ENCODE measurements at regions not wholly inside any gene's neighbourhood (a gene's known extent, or its start where the extent isn't known, plus 50 kb on each side); places are given as distances from the start of the nearest gene placed in this dataset.
A peak's percentile ranks its signal among the peaks of the same experiment; 100 is the strongest.

- no peaks in the 10 kb centered on the region for H3K9me3 ChIP-seq (ENCODE audit: insufficient read depth, low read length)
- TF ChIP-seq EZH2phosphoT487 (IDR thresholded peaks at IDR 0.05; ENCODE audit: low read depth) (no peak), CTCF (IDR thresholded peaks at IDR 0.05; ENCODE audit: low read depth, low read length) (no peak)
- H3K4me1 ChIP-seq (ENCODE audit: low read length) = peaks cover 97% of the 10 kb centered on the region
- H3K4me2 ChIP-seq (ENCODE audit: low read length) = peak overlapping the region; percentile 33
- H4K20me1 ChIP-seq (ENCODE audit: insufficient read depth, low read length) = no peaks in the 10 kb centered on the region
- H3K4me3 ChIP-seq (ENCODE audit: low read length) = no peak overlapping the region
- H2AFZ ChIP-seq (ENCODE audit: low read depth, low read length) = peak overlapping the region; percentile 16; the same call in 1 of the 2 replicates
- H3K9ac ChIP-seq (ENCODE audit: low read length) = peak overlapping the region; percentile 61
- no peaks in the 10 kb centered on the region for H3K36me3 ChIP-seq (replicated peaks; ENCODE audit: low read depth, low read length)
- H3K79me2 ChIP-seq (ENCODE audit: low read length) = no peaks in the 10 kb centered on the region
- H3K27ac ChIP-seq (ENCODE audit: low read length) = peak overlapping the region; percentile 97
- no peaks in the 10 kb centered on the region for H3K27me3 ChIP-seq (ENCODE audit: low read depth, low read length)
These were observed 644.3 kb downstream of the BCL11A start for GRCh38 chr2:59909147-59909546.

- Histone ChIP-seq H4K20me1 (ENCODE audit: insufficient read depth, low read length) (no peaks in the 10 kb centered on the region), H3K27ac (ENCODE audit: low read length) (peak overlapping the region; percentile 97), H3K79me2 (ENCODE audit: low read length) (no peaks in the 10 kb centered on the region), H3K4me3 (ENCODE audit: low read length) (peak overlapping the region; percentile 57), H2AFZ (ENCODE audit: low read depth, low read length) (no peak overlapping the region), H3K9ac (ENCODE audit: low read length) (peak overlapping the region; percentile 83), H3K36me3 (replicated peaks; ENCODE audit: low read depth, low read length) (no peaks in the 10 kb centered on the region), H3K4me2 (ENCODE audit: low read length) (peak overlapping the region; percentile 71), H3K9me3 (ENCODE audit: insufficient read depth, low read length) (no peaks in the 10 kb centered on the region), H3K27me3 (ENCODE audit: low read depth, low read length) (no peaks in the 10 kb centered on the region), H3K4me1 (ENCODE audit: low read length) (peaks cover 90% of the 10 kb centered on the region)
- TF ChIP-seq CTCF (IDR thresholded peaks at IDR 0.05; ENCODE audit: low read depth, low read length) (no peak), EZH2phosphoT487 (IDR thresholded peaks at IDR 0.05; ENCODE audit: low read depth) (no peak)
These were observed 647.7 kb downstream of the BCL11A start for GRCh38 chr2:59905731-59906130.

GRCh38 chr2:59903994-59904544, 649.4 kb downstream of the BCL11A start:
- Histone ChIP-seq H3K4me1 (ENCODE audit: low read length) (peaks cover 90% of the 10 kb centered on the region), H3K9me3 (ENCODE audit: insufficient read depth, low read length) (no peaks in the 10 kb centered on the region), H3K36me3 (replicated peaks; ENCODE audit: low read depth, low read length) (no peaks in the 10 kb centered on the region), H3K9ac (ENCODE audit: low read length) (peak overlapping the region; percentile 67), H3K27me3 (ENCODE audit: low read depth, low read length) (no peaks in the 10 kb centered on the region), H3K4me2 (ENCODE audit: low read length) (peak overlapping the region; percentile 71), H3K27ac (ENCODE audit: low read length) (peak overlapping the region; percentile 97), H3K79me2 (ENCODE audit: low read length) (no peaks in the 10 kb centered on the region), H4K20me1 (ENCODE audit: insufficient read depth, low read length) (no peaks in the 10 kb centered on the region), H3K4me3 (ENCODE audit: low read length) (peak overlapping the region; percentile 57), H2AFZ (ENCODE audit: low read depth, low read length) (peak overlapping the region; percentile 37)
- TF ChIP-seq EZH2phosphoT487 (IDR thresholded peaks at IDR 0.05; ENCODE audit: low read depth) = no peak
- no peak for TF ChIP-seq CTCF (IDR thresholded peaks at IDR 0.05; ENCODE audit: low read depth, low read length)

- TF ChIP-seq EZH2phosphoT487 (IDR thresholded peaks at IDR 0.05; ENCODE audit: low read depth) (no peak), CTCF (IDR thresholded peaks at IDR 0.05; ENCODE audit: low read depth, low read length) (no peak)
- H4K20me1 ChIP-seq (ENCODE audit: insufficient read depth, low read length) = no peaks in the 10 kb centered on the region
- no peak overlapping the region for H3K9ac ChIP-seq (ENCODE audit: low read length)
- H3K79me2 ChIP-seq (ENCODE audit: low read length) = no peaks in the 10 kb centered on the region
- no peak overlapping the region for H3K4me3 ChIP-seq (ENCODE audit: low read length)
- H2AFZ ChIP-seq (ENCODE audit: low read depth, low read length) = no peak overlapping the region
- no peaks in the 10 kb centered on the region for H3K27me3 ChIP-seq (ENCODE audit: low read depth, low read length)
- no peaks in the 10 kb centered on the region; the same call in 1 of the 2 replicates for H3K9me3 ChIP-seq (ENCODE audit: insufficient read depth, low read length)
- H3K27ac ChIP-seq (ENCODE audit: low read length) = no peak overlapping the region
- H3K36me3 ChIP-seq (replicated peaks; ENCODE audit: low read depth, low read length) = peaks cover 4% of the 10 kb centered on the region
- no peak overlapping the region for H3K4me2 ChIP-seq (ENCODE audit: low read length)
- peaks cover 72% of the 10 kb centered on the region for H3K4me1 ChIP-seq (ENCODE audit: low read length)
These were observed 652.6 kb downstream of the BCL11A start for GRCh38 chr2:59900728-59901452.

Measured in OCI-LY3 (cell line).